ENCODE measurements at regions not wholly inside any gene's neighbourhood (a gene's known extent, or its start where the extent isn't known, plus 50 kb on each side); places are given as distances from the start of the nearest gene placed in this dataset.

DNA sequence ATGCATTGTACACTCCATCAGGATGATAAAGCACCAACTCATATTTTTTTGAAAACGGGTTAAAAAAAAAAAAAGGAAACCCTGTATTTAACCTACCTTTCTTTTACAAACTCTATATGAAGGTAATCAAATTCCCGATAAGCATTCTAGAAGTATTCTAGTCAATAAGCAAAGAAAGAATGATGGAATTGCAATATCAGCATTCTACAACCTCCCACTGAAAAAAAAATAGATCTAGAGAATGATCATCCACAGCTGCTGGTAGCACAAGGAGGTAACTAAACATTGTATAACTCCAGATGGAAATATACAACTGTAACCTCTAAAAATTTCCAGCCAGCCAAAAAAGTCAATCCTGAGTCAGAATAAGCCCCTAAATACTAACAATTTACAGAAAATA is 95.3 kb upstream of the DCC start:
- Histone ChIP-seq H4K91ac (ENCODE audit: insufficient read length, low read depth, low read length) (no peak overlapping the region), H2BK15ac (ENCODE audit: low read depth, low read length) (no peak overlapping the region), H2BK5ac (ENCODE audit: insufficient read length, low read length) (no peak overlapping the region), H2BK20ac (ENCODE audit: low read depth, low read length, poor library complexity, severe bottlenecking) (no peak overlapping the region), H2BK12ac (ENCODE audit: insufficient read length, low read depth, low read length) (no peak overlapping the region), H3K79me2 (ENCODE audit: insufficient read depth, low read length) (no peaks in the 10 kb centered on the region), H3K27me3 (ENCODE audit: insufficient read depth, low read length) (no peaks in the 10 kb centered on the region), H3K23ac (ENCODE audit: insufficient read length, low read depth, low read length) (no peak overlapping the region), H4K20me1 (ENCODE audit: control insufficient read depth, insufficient read depth, insufficient read length) (no peaks in the 10 kb centered on the region), H3K27ac (ENCODE audit: insufficient read length, low read depth, low read length) (no peak overlapping the region), H2AFZ (ENCODE audit: low read length) (no peak overlapping the region), H3K9ac (ENCODE audit: extremely low read depth, insufficient read length, low read length) (no peak overlapping the region), H3K23me2 (ENCODE audit: insufficient read length, low read depth, low read length, poor library complexity, severe bottlenecking) (no peaks in the 10 kb centered on the region), H3T11ph (ENCODE audit: low read length) (no peak overlapping the region), H3K14ac (ENCODE audit: insufficient read depth, low read length) (no peak overlapping the region), H3K56ac (ENCODE audit: insufficient read length, low read depth, low read length) (no peak overlapping the region), H3K18ac (ENCODE audit: insufficient read length, low read depth, low read length) (no peak overlapping the region), H3K4me1 (ENCODE audit: insufficient read depth, low read length) (no peaks in the 10 kb centered on the region), H2BK120ac (ENCODE audit: low read depth, low read length, poor library complexity, severe bottlenecking) (no peak overlapping the region), H3K4ac (ENCODE audit: low read depth, low read length) (no peak overlapping the region), H3K9me3 (ENCODE audit: control insufficient read depth, low read depth, low read length) (peaks cover 4% of the 10 kb centered on the region), H2AK5ac (ENCODE audit: insufficient read length, low read length) (no peak overlapping the region), H4K5ac (ENCODE audit: insufficient read length, low read depth, low read length) (no peak overlapping the region), H4K8ac (replicated peaks; ENCODE audit: insufficient read length, low read depth, low read length) (no peak overlapping the region), H3K79me1 (ENCODE audit: insufficient read depth, low read depth, low read length, poor library complexity, severe bottlenecking) (no peaks in the 10 kb centered on the region), H3K4me2 (ENCODE audit: insufficient read depth, insufficient read length, low read length) (no peak overlapping the region)
- peaks cover 3 to 7% (median 5%) of the 10 kb centered on the region in 3 experiments; a peak in 4 of 7 replicates for H3K36me3 Mint-ChIP-seq (ENCODE audit: insufficient read depth in 1 of 3, low read depth in 3 of 3)
- peaks cover 3% of the 10 kb centered on the region; the same call in 1 of the 2 replicates for H3K27me3 Mint-ChIP-seq (ENCODE audit: low read depth)
- no peaks in the 10 kb centered on the region for H3K4me1 Mint-ChIP-seq
- no peak overlapping the region for H3K27ac Mint-ChIP-seq
- TF ChIP-seq, protein P1, sequence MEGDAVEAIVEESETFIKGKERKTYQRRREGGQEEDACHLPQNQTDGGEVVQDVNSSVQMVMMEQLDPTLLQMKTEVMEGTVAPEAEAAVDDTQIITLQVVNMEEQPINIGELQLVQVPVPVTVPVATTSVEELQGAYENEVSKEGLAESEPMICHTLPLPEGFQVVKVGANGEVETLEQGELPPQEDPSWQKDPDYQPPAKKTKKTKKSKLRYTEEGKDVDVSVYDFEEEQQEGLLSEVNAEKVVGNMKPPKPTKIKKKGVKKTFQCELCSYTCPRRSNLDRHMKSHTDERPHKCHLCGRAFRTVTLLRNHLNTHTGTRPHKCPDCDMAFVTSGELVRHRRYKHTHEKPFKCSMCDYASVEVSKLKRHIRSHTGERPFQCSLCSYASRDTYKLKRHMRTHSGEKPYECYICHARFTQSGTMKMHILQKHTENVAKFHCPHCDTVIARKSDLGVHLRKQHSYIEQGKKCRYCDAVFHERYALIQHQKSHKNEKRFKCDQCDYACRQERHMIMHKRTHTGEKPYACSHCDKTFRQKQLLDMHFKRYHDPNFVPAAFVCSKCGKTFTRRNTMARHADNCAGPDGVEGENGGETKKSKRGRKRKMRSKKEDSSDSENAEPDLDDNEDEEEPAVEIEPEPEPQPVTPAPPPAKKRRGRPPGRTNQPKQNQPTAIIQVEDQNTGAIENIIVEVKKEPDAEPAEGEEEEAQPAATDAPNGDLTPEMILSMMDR (conservative IDR thresholded peaks at IDR 0.05): no peak
- H3K4me3 Mint-ChIP-seq: no peak overlapping the region
- H3K9me3 Mint-ChIP-seq: peaks cover 12 to 17% of the 10 kb centered on the region in 2 experiments; a peak in 4 of 5 replicates
- WGBS (ENCODE audit: extremely low coverage, insufficient read length, low lambda C conversion rate): no CpG with 5 or more reads among the region's 2 CpGs
- DNase-seq: no peak
